Endothelial cell of umbilical vein (primary cell): ENCODE measurements at regions not wholly inside any gene's neighbourhood (a gene's known extent, or its start where the extent isn't known, plus 50 kb on each side); places are given as distances from the start of the nearest gene placed in this dataset.

Experiments
- BruUV-seq: library from RNA; stranded (reverse); fragments of 400-500 nt; replicated peaks from 2 replicates; lab custom pipeline; 2021; lab: Mats Ljungman, UMichigan
- CTCF ChIA-PET: fragments of 300-600, 350-600 bp; sonication (Branson Sonifier 250); formaldehyde crosslinking; loops from one replicate; lab custom pipeline; 2021; ENCODE audit warnings: antibody characterized with exemption, inconsistent platforms; lab: Charles Lee
- POLR2A ChIA-PET: fragments of 300-600, 350-600 bp; sonication (Branson Sonifier 250); formaldehyde crosslinking; loops from one replicate; lab custom pipeline; 2021; ENCODE audit warnings: antibody characterized with exemption, inconsistent platforms; lab: Charles Lee
- DNase-seq: peaks from one replicate; pipeline ENCODE4 v3.0.0-alpha.2; 2011; ENCODE audit warnings: low read depth, low spot score
- FAIRE-seq: peaks from 2 replicates; lab custom pipeline; 2011; peaks lifted over from hg19 to GRCh38; lab: Jason Lieb, UNC
- H2AFZ ChIP-seq: 2 replicates; pipeline ENCODE4 v1.6.0; 2012; ENCODE audit warnings: low read depth, low read length, control low read depth, inconsistent platforms
- H3K27ac ChIP-seq: 2 replicates; pipeline ENCODE4 v1.5.1; 2011; ENCODE audit warnings: low read depth, mild to moderate bottlenecking, control low read depth, low read length, moderate library complexity; ENCODE audit not compliant: insufficient read depth
- H3K27me3 ChIP-seq, 2 experiments: 2 replicates each; pipeline versions ENCODE4 v1.6.0 to v1.6.1; 2011; ENCODE audit warnings: low read length in 2 of 2, mixed read lengths in 1 of 2; ENCODE audit not compliant: control insufficient read depth in 2 of 2, insufficient read depth in 2 of 2
- H3K36me3 ChIP-seq, 2 experiments: 2 replicates in 1 of 2; 3 replicates in 1 of 2; pipeline ENCODE4 v1.5.1; 2011; ENCODE audit warnings: low read length in 2 of 2, mild to moderate bottlenecking in 1 of 2, moderate library complexity in 1 of 2; ENCODE audit not compliant: control insufficient read depth in 2 of 2, insufficient read depth in 2 of 2; ENCODE audit errors: extremely low read depth in 1 of 2
- H3K4me1 ChIP-seq: 3 replicates; pipeline ENCODE4 v1.5.1; 2011; ENCODE audit warnings: mild to moderate bottlenecking, low read length; ENCODE audit not compliant: control insufficient read depth, insufficient read depth; ENCODE audit errors: extremely low read depth
- H3K4me2 ChIP-seq: 2 replicates; pipeline ENCODE4 v1.6.1; 2011; ENCODE audit warnings: low read length, control low read depth, mixed read lengths; ENCODE audit not compliant: insufficient read depth
- H3K4me3 ChIP-seq, 3 experiments: fragments of 200-600 bp in 1 of 3; sonication (generic), shearing (Covaris generic) in 1 of 3; replicated peaks in 1 of 3; 2 replicates each; pipeline ENCODE4 v1.5.1; 2011 to 2016; ENCODE audit warnings: control low read depth in 3 of 3, low read length in 3 of 3, mild to moderate bottlenecking in 2 of 3, inconsistent platforms in 1 of 3, low read depth in 1 of 3, moderate library complexity in 1 of 3; ENCODE audit not compliant: insufficient read depth in 1 of 3
- H3K79me2 ChIP-seq: 2 replicates; pipeline ENCODE4 v1.6.0; 2012; ENCODE audit warnings: low read length, inconsistent platforms; ENCODE audit not compliant: control insufficient read depth, insufficient read depth
- H3K9ac ChIP-seq: replicated peaks from 2 replicates; pipeline ENCODE3; 2011; ENCODE audit warnings: low read length, control low read depth; ENCODE audit not compliant: insufficient read depth; ENCODE audit errors: extremely low read depth
- H3K9me1 ChIP-seq: replicated peaks from 3 replicates; pipeline ENCODE4 v1.6.0; 2011; ENCODE audit warnings: mild to moderate bottlenecking, low read length; ENCODE audit not compliant: control insufficient read depth, insufficient read depth; ENCODE audit errors: extremely low read depth
- H3K9me3 ChIP-seq: replicated peaks from 2 replicates; pipeline ENCODE4 v1.5.1; 2012; ENCODE audit warnings: low read length, inconsistent platforms; ENCODE audit not compliant: control insufficient read depth, insufficient read depth
- H4K20me1 ChIP-seq: replicated peaks from 2 replicates; pipeline ENCODE3; 2011; ENCODE audit warnings: mild to moderate bottlenecking, low read length; ENCODE audit not compliant: control insufficient read depth, insufficient read depth; ENCODE audit errors: extremely low read depth
- EZH2 ChIP-seq: IDR thresholded peaks from 2 replicates; pipeline ENCODE4 v1.6.1; 2012; ENCODE audit warnings: borderline replicate concordance, low read depth, mild to moderate bottlenecking, moderate library complexity, low read length, inconsistent platforms; ENCODE audit not compliant: severe bottlenecking
- FOS ChIP-seq: IDR thresholded peaks from 2 replicates; pipeline ENCODE4 v1.6.1; 2011; ENCODE audit warnings: mild to moderate bottlenecking, low read length, moderate library complexity, borderline replicate concordance; ENCODE audit not compliant: insufficient read depth
- GATA2 ChIP-seq: IDR thresholded peaks from 2 replicates; pipeline ENCODE4 v1.7.0; 2011; ENCODE audit warnings: low read depth, mild to moderate bottlenecking, moderate library complexity, mixed read lengths, low read length; ENCODE audit not compliant: insufficient read length, insufficient read depth
- JUN ChIP-seq: IDR thresholded peaks from 2 replicates; pipeline ENCODE4 v1.6.1; 2011; ENCODE audit warnings: borderline replicate concordance, low read depth; ENCODE audit not compliant: insufficient read length, insufficient read depth
- MYC ChIP-seq: IDR thresholded peaks from one replicate; pipeline ENCODE4 v1.6.1; 2011; ENCODE audit warnings: mild to moderate bottlenecking, low read depth, low read length
- POLR2A ChIP-seq: IDR thresholded peaks from 2 replicates; pipeline ENCODE4 v1.6.1; 2012; ENCODE audit warnings: low read depth, mild to moderate bottlenecking, control low read depth, low read length
- POLR2AphosphoS5 ChIP-seq: IDR thresholded peaks from 2 replicates; pipeline ENCODE4 v1.6.1; 2012; ENCODE audit warnings: low read depth, mild to moderate bottlenecking, control low read depth, low read length, moderate library complexity; ENCODE audit not compliant: insufficient read depth
- dilution Hi-C: fragments of 300-500 bp; cut with MboI; formaldehyde crosslinking; loops from one replicate; pipeline ENCODE4 v1.15.0; 2019; ENCODE audit warnings: low sequenced_read_pairs; ENCODE audit not compliant: extremely low pct_ligation_motif_present
- intact Hi-C: fragments of 100-400 bp; cut with micrococcal nuclease; formaldehyde crosslinking; loops from one replicate; pipeline ENCODE4 v1.10.0; 2022
- TF ChIP-seq, protein P1 (sequence below), 2 donors: IDR thresholded peaks; 1 replicate in 1 of 2; 2 replicates in 1 of 2; pipeline ENCODE4 v1.5.1; 2011; ENCODE audit warnings: low read length in 2 of 2, mild to moderate bottlenecking in 2 of 2, moderate library complexity in 2 of 2, control low read depth in 1 of 2, inconsistent platforms in 1 of 2, low read depth in 1 of 2; ENCODE audit not compliant: insufficient read depth in 1 of 2; ENCODE audit errors: extremely low read depth in 1 of 2
- TF ChIP-seq, protein P2 (sequence below): IDR thresholded peaks from 2 replicates; pipeline ENCODE4 v1.6.1; 2011; ENCODE audit not compliant: insufficient read depth, insufficient read length

DNA sequence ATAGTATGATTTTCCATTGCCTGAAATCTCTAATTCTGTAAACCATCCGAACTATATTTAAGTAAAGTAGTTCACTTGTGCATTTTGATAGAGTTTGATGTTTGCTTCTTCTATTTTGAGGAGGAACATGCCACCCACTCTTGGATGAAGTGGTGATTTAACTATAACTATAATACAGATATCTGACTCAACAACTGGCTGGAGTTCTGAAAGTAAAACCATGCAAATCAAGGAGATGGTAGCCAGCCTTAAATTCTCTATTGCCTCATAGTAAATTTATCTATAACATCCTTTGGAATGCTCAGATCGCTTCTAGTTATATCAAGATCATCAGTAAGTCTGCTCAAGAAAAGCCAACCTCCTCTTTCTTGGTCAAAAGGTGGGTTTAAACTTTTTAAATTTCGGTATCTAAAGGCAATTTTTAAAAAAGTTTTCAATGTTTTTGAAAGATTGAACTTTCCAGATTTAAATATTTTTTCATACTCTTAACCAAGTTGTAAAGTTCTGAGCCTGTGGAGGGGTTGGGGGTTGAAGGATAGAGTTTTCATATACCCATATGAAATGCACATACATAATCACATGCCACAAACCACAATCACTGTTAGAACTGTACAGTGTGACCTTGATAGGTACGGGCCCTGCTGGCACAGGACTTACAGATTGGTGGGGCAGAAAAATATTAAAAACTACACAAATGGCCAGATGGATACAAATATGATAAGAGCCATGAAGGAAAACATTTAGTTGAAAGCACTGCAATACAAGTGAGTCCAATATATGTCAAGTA is 90.5 kb upstream of the RFC3 start:
- FAIRE-seq (no peak), DNase-seq (no peak)
- no TSS peak for BruUV-seq
- TF ChIP-seq FOS (no peak), GATA2 (no peak), POLR2AphosphoS5 (no peak), JUN (no peak), MYC (no peak), POLR2A (no peak), EZH2 (no peak)
- TF ChIP-seq, protein P1, sequence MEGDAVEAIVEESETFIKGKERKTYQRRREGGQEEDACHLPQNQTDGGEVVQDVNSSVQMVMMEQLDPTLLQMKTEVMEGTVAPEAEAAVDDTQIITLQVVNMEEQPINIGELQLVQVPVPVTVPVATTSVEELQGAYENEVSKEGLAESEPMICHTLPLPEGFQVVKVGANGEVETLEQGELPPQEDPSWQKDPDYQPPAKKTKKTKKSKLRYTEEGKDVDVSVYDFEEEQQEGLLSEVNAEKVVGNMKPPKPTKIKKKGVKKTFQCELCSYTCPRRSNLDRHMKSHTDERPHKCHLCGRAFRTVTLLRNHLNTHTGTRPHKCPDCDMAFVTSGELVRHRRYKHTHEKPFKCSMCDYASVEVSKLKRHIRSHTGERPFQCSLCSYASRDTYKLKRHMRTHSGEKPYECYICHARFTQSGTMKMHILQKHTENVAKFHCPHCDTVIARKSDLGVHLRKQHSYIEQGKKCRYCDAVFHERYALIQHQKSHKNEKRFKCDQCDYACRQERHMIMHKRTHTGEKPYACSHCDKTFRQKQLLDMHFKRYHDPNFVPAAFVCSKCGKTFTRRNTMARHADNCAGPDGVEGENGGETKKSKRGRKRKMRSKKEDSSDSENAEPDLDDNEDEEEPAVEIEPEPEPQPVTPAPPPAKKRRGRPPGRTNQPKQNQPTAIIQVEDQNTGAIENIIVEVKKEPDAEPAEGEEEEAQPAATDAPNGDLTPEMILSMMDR (IDR thresholded peaks at IDR 0.05; ENCODE audit: extremely low read depth in 1 of 2, insufficient read depth in 1 of 2, low read depth in 1 of 2, low read length in 2 of 2) = no peak
- TF ChIP-seq, protein P2, sequence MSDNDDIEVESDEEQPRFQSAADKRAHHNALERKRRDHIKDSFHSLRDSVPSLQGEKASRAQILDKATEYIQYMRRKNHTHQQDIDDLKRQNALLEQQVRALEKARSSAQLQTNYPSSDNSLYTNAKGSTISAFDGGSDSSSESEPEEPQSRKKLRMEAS = no peak
- no peak overlapping the region for H3K9ac ChIP-seq
- H3K9me3 ChIP-seq = no peaks in the 10 kb centered on the region
- H4K20me1 ChIP-seq = no peaks in the 10 kb centered on the region
- H3K4me3 ChIP-seq = no peak overlapping the region
- H3K4me1 ChIP-seq = peaks cover 7% of the 10 kb centered on the region
- H2AFZ ChIP-seq = no peak overlapping the region
- H3K27me3 ChIP-seq = no peaks in the 10 kb centered on the region
- no peak overlapping the region for H3K4me2 ChIP-seq
- H3K79me2 ChIP-seq = no peaks in the 10 kb centered on the region
- intact Hi-C loops = loop anchor here (10.0 kb wide), 1 partner anchor 373 kb away; no protein-coding TSS in a partner anchor
- ChIA-PET POLR2A (no interaction called here), CTCF (interaction anchor here (1.8 kb wide), 1 partner anchor 184 kb away, joined by 10 read pairs; no protein-coding TSS in a partner anchor)
- dilution Hi-C loops = no loop called here
- H3K27ac ChIP-seq = no peak overlapping the region
- H3K9me1 ChIP-seq = no peaks in the 10 kb centered on the region
- H3K36me3 ChIP-seq = no peaks in the 10 kb centered on the region
